ENCODE measurements at regions not wholly inside any gene's neighbourhood (a gene's known extent, or its start where the extent isn't known, plus 50 kb on each side); places are given as distances from the start of the nearest gene placed in this dataset.

DNA sequence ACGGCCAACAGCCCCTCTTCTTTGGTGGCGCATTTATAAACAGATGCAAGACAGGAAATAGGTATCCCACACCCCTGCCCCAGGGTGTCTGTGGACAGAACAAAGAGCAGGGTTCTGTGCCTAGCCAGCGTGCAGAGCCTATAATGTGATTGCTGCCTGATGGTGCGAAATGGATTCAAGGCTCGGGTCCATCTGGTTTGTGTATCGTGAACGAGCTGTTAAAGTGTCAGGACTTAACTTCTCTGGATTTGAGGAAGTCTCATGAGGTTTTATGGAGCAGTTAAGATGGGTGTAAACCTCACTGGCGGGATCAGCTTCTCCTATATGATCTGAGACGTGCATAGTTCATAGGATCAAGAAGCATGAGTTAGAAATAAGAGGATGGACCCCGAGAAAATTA lies 388.7 kb upstream of the TBX3 start:
- no peak for DNase-seq (ENCODE audit: low read depth in 2 of 3, low spot score in 2 of 3)

DNA sequence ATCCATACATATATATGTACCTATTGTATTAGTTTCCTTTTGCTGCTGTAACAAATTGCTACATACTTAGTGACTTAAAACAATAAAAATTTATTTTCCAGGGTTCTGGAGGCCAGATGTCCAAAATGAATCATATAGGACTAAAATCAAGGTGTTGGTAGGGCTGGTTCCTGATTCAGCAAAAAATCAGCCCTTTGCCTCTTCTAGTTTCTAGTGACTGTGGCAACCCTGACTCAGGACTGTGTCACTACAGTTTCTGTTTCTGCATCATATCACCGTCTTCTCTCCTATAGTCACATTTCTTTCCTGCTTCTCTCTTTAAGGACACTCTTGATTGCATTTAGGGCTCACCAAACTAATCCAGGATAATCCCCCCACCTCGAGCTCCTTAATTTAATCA lies 386.3 kb upstream of the TBX3 start:
- DNase-seq (ENCODE audit: low read depth in 2 of 3, low spot score in 2 of 3): no peak

GRCh38 chr12:115064296-115064695 lies 380.3 kb upstream of the TBX3 start:
- no peak for DNase-seq (ENCODE audit: low read depth in 2 of 3, low spot score in 2 of 3)

- DNase-seq (ENCODE audit: low read depth in 2 of 3, low spot score in 2 of 3): no peak
Observed at GRCh38 chr12:115062741-115063140, 378.8 kb upstream of the TBX3 start.

- DNase-seq (ENCODE audit: low read depth in 2 of 3, low spot score in 2 of 3): no peak
Observed at GRCh38 chr12:115060477-115061168, 376.6 kb upstream of the TBX3 start.

GRCh38 chr12:115057445-115057844 lies 373.5 kb upstream of the TBX3 start:
- no peak for DNase-seq (ENCODE audit: low read depth in 2 of 3, low spot score in 2 of 3)

DNA sequence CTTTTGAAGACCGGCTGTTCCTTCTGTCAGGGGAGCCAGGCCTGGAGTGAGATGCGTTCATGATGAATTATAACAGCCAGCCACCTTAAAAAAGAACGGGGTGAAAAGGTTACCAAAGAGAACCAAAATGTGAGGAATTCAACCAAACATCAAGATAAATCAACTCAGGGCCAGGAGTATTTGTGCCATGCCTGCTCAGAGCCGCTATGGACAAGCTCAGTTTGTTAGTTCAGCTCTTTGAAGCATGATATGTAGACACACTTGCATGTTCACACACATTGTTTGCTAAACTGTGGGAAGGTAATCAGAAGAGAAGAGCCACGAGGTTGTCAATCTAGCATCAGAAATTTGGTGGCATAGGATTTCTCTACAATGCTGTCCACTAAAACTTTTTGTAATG lies 367.4 kb upstream of the TBX3 start:
- no peak for DNase-seq (ENCODE audit: low read depth in 2 of 3, low spot score in 2 of 3)

- no peak for DNase-seq (ENCODE audit: low read depth in 2 of 3, low spot score in 2 of 3)
Observed at GRCh38 chr12:115049614-115050013, 365.6 kb upstream of the TBX3 start.

- DNase-seq (ENCODE audit: low read depth in 2 of 3, low spot score in 2 of 3): no peak
Observed at GRCh38 chr12:115046805-115047204, 362.8 kb upstream of the TBX3 start.

- no peak for DNase-seq (ENCODE audit: low read depth in 2 of 3, low spot score in 2 of 3)
Observed at GRCh38 chr12:115044073-115044472, 360.1 kb upstream of the TBX3 start.

GRCh38 chr12:115043079-115043478 lies 359.1 kb upstream of the TBX3 start:
- DNase-seq (ENCODE audit: low read depth in 2 of 3, low spot score in 2 of 3): no peak

GRCh38 chr12:115042341-115042740 lies 358.4 kb upstream of the TBX3 start:
- DNase-seq (ENCODE audit: low read depth in 2 of 3, low spot score in 2 of 3): no peak

DNA sequence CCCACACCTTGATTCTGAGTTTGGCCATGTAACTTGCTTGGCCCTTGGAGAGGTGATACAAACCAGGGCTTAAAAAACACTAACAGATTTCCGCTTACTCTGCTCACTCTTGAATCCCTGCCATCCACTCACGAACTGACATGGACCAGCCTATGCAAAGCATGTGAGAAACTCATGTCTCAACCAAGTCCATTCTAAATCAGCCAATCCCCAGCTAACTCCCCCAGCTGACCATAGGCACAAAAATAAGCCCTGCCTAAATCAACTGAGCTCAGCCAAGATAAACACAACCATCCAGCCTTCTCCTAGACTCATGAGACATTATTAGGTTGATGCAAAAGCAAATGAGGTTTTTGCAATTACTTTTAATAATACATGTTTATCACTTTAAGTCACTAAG lies 353.9 kb upstream of the TBX3 start:
- no peak for DNase-seq (ENCODE audit: low read depth in 2 of 3, low spot score in 2 of 3)

GRCh38 chr12:115035535-115036107 lies 351.6 kb upstream of the TBX3 start:
- DNase-seq (ENCODE audit: low read depth in 2 of 3, low spot score in 2 of 3): no peak

- no peak for DNase-seq (ENCODE audit: low read depth in 2 of 3, low spot score in 2 of 3)
Observed at GRCh38 chr12:115032521-115032920, 348.5 kb upstream of the TBX3 start.

DNA sequence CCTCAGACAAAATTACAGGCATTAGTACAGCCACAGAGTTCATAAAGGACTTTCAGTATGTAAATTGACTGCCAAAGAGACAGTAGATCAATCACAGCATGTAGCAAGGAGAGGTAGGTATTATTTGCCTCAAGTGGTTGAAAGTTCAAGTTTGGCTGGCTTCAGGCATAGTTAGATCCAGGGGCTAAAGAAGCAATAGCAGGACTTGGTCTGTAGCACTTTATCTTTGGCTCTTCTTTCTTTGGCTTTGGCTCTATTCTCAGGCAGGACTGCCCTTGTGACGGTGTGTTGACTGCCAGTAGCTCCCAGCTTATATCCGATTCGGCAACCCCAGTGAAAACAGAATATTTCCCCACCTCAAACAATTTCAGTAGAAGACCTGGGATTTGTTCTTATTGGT lies 346.0 kb upstream of the TBX3 start:
- DNase-seq (ENCODE audit: low read depth in 2 of 3, low spot score in 2 of 3): no peak

DNA sequence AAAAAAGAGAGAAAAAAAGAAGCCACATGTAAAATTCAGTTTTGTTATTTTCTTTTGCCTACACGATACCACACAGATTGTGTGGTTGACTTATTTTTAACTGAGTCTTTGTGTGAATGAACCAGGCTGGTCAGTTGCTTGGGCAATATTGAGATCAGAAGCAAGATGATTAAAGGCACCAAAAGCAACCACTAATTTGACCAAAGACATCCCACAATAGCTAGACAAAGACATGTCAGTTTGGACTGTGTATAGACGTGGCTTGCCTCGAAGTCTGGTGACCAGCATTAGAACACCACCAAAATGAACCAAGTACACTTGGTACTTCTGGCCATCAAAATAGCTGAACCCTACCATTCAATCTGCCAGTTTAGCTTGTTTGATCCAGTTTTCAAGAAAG lies 340.6 kb upstream of the TBX3 start:
- DNase-seq (ENCODE audit: low read depth in 2 of 3, low spot score in 2 of 3): no peak

GRCh38 chr12:115023279-115024265 lies 339.6 kb upstream of the TBX3 start:
- DNase-seq (ENCODE audit: low read depth in 2 of 3, low spot score in 2 of 3): no peak

DNA sequence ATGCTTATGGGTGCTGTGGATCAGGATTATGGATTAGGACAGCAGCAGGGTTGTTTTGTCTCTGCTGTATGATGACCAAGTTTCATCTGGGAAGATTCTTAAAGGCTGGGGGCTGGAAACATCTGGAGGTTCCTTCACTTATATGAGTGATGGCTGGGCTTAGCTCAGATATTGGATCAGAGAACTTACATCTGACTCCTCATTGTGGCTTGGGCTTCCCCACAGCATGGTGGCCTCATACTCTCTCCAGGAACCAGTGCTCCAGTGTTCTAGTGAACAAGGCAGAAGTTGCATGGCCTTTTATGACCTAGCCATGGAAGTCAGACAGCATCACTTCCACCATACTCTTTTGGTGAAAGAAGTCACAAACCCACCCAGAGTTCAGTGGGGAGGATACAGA lies 336.1 kb upstream of the TBX3 start:
- DNase-seq (ENCODE audit: low read depth in 2 of 3, low spot score in 2 of 3): no peak

GRCh38 chr12:115017346-115017745 lies 333.4 kb upstream of the TBX3 start:
- no peak for DNase-seq (ENCODE audit: low read depth in 2 of 3, low spot score in 2 of 3)

GRCh38 chr12:115013236-115013981 lies 329.4 kb upstream of the TBX3 start:
- no peak for DNase-seq (ENCODE audit: low read depth in 2 of 3, low spot score in 2 of 3)
